Liver (tissue), 3 donors: ENCODE measurements at regions not wholly inside any gene's neighbourhood (a gene's known extent, or its start where the extent isn't known, plus 50 kb on each side); places are given as distances from the start of the nearest gene placed in this dataset.

Source experiments
- FOXA1 ChIP-seq: IDR thresholded peaks from 2 replicates; pipeline ENCODE4 v1.6.1; 2016; ENCODE audit warnings: antibody characterized with exemption
- GABPA ChIP-seq, 2 donors: IDR thresholded peaks in 1 of 2; conservative IDR thresholded peaks in 1 of 2; 2 replicates each; pipeline ENCODE4 v1.6.1; 2016; ENCODE audit warnings: antibody characterized with exemption in 2 of 2, mild to moderate bottlenecking in 1 of 2, moderate library complexity in 1 of 2
- RAD21 ChIP-seq, 2 donors: IDR thresholded peaks; 2 replicates each; pipeline ENCODE4 v1.6.1; 2016; ENCODE audit warnings: antibody characterized with exemption in 2 of 2, mild to moderate bottlenecking in 2 of 2
- RXRA ChIP-seq, 2 donors: IDR thresholded peaks; 2 replicates each; pipeline ENCODE4 v1.6.1; 2017 to 2018; ENCODE audit warnings: antibody characterized with exemption in 2 of 2, mild to moderate bottlenecking in 1 of 2
- TAF1 ChIP-seq: conservative IDR thresholded peaks from 2 replicates; pipeline ENCODE4 v1.6.1; 2016; ENCODE audit warnings: antibody characterized with exemption, mild to moderate bottlenecking
- YY1 ChIP-seq: IDR thresholded peaks from 2 replicates; pipeline ENCODE4 v1.6.1; 2016; ENCODE audit warnings: antibody characterized with exemption, mild to moderate bottlenecking
- TF ChIP-seq, protein P1 (sequence below): IDR thresholded peaks from 2 replicates; pipeline ENCODE4 v1.6.1; 2016; ENCODE audit warnings: antibody characterized with exemption
- TF ChIP-seq, protein P2 (sequence below): fragments of 150-350 bp; IDR thresholded peaks from 2 replicates; pipeline ENCODE4 v1.5.1; 2017; ENCODE audit warnings: improper control_type of control experiment, low read depth, low read length; ENCODE audit not compliant: missing input control
- TF ChIP-seq, protein P3 (sequence below): IDR thresholded peaks from 2 replicates; pipeline ENCODE4 v1.6.1; 2016; ENCODE audit warnings: antibody characterized with exemption
- TF ChIP-seq, protein P4 (sequence below): IDR thresholded peaks from 2 replicates; pipeline ENCODE4 v1.6.1; 2016; ENCODE audit warnings: antibody characterized with exemption, mild to moderate bottlenecking
- TF ChIP-seq, protein P5 (sequence below): IDR thresholded peaks from 2 replicates; pipeline ENCODE4 v1.6.1; 2016; ENCODE audit warnings: antibody characterized with exemption
- donor health status: healthy.
- donor health status: healthy.

DNA sequence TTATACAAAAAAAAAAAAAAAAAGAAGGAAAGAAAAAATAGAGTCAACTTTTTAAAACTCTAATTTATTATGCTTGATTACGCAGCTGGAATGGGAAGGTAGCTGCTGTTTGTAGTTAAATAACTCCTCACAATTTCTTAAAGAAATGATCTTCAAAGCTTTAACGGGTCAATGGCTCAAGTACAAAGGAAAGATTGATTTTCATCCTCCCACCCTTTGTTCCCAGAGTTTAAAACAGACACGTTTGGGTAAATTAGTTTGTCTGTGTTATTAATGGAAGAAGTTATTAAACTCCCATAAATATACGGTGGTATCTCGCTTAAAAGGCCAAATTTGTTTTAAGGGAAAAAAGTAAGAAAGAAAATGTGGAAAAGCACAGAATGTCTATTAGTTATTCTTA, 179.3 kb downstream of the EMX2 start:
- TF ChIP-seq, protein P1, sequence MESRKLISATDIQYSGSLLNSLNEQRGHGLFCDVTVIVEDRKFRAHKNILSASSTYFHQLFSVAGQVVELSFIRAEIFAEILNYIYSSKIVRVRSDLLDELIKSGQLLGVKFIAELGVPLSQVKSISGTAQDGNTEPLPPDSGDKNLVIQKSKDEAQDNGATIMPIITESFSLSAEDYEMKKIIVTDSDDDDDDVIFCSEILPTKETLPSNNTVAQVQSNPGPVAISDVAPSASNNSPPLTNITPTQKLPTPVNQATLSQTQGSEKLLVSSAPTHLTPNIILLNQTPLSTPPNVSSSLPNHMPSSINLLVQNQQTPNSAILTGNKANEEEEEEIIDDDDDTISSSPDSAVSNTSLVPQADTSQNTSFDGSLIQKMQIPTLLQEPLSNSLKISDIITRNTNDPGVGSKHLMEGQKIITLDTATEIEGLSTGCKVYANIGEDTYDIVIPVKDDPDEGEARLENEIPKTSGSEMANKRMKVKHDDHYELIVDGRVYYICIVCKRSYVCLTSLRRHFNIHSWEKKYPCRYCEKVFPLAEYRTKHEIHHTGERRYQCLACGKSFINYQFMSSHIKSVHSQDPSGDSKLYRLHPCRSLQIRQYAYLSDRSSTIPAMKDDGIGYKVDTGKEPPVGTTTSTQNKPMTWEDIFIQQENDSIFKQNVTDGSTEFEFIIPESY = no peak
- TF ChIP-seq, protein P2, sequence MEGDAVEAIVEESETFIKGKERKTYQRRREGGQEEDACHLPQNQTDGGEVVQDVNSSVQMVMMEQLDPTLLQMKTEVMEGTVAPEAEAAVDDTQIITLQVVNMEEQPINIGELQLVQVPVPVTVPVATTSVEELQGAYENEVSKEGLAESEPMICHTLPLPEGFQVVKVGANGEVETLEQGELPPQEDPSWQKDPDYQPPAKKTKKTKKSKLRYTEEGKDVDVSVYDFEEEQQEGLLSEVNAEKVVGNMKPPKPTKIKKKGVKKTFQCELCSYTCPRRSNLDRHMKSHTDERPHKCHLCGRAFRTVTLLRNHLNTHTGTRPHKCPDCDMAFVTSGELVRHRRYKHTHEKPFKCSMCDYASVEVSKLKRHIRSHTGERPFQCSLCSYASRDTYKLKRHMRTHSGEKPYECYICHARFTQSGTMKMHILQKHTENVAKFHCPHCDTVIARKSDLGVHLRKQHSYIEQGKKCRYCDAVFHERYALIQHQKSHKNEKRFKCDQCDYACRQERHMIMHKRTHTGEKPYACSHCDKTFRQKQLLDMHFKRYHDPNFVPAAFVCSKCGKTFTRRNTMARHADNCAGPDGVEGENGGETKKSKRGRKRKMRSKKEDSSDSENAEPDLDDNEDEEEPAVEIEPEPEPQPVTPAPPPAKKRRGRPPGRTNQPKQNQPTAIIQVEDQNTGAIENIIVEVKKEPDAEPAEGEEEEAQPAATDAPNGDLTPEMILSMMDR = no peak
- TF ChIP-seq YY1 (no peak), GABPA (IDR thresholded peaks at IDR 0.05 in 1 of 2, conservative IDR thresholded peaks at IDR 0.05 in 1 of 2) (no peak), RXRA (IDR thresholded peaks at IDR 0.05) (no peak), TAF1 (no peak), RAD21 (IDR thresholded peaks at IDR 0.05) (no peak), FOXA1 (no peak)
- TF ChIP-seq, protein P3, sequence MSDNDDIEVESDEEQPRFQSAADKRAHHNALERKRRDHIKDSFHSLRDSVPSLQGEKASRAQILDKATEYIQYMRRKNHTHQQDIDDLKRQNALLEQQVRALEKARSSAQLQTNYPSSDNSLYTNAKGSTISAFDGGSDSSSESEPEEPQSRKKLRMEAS = no peak
- TF ChIP-seq, protein P4, sequence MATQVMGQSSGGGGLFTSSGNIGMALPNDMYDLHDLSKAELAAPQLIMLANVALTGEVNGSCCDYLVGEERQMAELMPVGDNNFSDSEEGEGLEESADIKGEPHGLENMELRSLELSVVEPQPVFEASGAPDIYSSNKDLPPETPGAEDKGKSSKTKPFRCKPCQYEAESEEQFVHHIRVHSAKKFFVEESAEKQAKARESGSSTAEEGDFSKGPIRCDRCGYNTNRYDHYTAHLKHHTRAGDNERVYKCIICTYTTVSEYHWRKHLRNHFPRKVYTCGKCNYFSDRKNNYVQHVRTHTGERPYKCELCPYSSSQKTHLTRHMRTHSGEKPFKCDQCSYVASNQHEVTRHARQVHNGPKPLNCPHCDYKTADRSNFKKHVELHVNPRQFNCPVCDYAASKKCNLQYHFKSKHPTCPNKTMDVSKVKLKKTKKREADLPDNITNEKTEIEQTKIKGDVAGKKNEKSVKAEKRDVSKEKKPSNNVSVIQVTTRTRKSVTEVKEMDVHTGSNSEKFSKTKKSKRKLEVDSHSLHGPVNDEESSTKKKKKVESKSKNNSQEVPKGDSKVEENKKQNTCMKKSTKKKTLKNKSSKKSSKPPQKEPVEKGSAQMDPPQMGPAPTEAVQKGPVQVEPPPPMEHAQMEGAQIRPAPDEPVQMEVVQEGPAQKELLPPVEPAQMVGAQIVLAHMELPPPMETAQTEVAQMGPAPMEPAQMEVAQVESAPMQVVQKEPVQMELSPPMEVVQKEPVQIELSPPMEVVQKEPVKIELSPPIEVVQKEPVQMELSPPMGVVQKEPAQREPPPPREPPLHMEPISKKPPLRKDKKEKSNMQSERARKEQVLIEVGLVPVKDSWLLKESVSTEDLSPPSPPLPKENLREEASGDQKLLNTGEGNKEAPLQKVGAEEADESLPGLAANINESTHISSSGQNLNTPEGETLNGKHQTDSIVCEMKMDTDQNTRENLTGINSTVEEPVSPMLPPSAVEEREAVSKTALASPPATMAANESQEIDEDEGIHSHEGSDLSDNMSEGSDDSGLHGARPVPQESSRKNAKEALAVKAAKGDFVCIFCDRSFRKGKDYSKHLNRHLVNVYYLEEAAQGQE = no peak
- TF ChIP-seq, protein P5, sequence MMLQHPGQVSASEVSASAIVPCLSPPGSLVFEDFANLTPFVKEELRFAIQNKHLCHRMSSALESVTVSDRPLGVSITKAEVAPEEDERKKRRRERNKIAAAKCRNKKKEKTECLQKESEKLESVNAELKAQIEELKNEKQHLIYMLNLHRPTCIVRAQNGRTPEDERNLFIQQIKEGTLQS = no peak
